ENCODE measurements at regions not wholly inside any gene's neighbourhood (a gene's known extent, or its start where the extent isn't known, plus 50 kb on each side); places are given as distances from the start of the nearest gene placed in this dataset.

- H3K36me3 ChIP-seq (ENCODE audit: control insufficient read depth, insufficient read depth, low read length), result no peaks in the 10 kb centered on the region
- H2BK120ac ChIP-seq (ENCODE audit: low read depth, low read length), result no peak overlapping the region
- no peaks in the 10 kb centered on the region for H3K27me3 ChIP-seq (ENCODE audit: insufficient read depth, low read length, poor library complexity)
- no peak overlapping the region for H3K4me2 ChIP-seq (ENCODE audit: low read length)
- no peak overlapping the region for H2AK5ac ChIP-seq (ENCODE audit: low read length)
- H3K4me1 ChIP-seq (ENCODE audit: control insufficient read depth, low read depth, low read length), result no peaks in the 10 kb centered on the region
- H4K8ac ChIP-seq (ENCODE audit: low read depth, low read length), result no peak overlapping the region
- H3K23ac ChIP-seq (ENCODE audit: low read length), result no peak overlapping the region
- H3K4me3 ChIP-seq (ENCODE audit: low read length), result no peak overlapping the region
- no peak overlapping the region for H3K18ac ChIP-seq (ENCODE audit: low read length)
- H4K5ac ChIP-seq (ENCODE audit: low read length), result no peak overlapping the region
- H3K79me1 ChIP-seq (ENCODE audit: low read length), result no peaks in the 10 kb centered on the region
- no peak overlapping the region for H2BK5ac ChIP-seq (ENCODE audit: low read length)
- no peak overlapping the region for H3K9ac ChIP-seq (ENCODE audit: low read length)
- no peak overlapping the region for H3K4ac ChIP-seq (ENCODE audit: low read depth, low read length)
- H3K79me2 ChIP-seq (ENCODE audit: control insufficient read depth, insufficient read depth, low read length), result no peaks in the 10 kb centered on the region
- H3K56ac ChIP-seq (ENCODE audit: low read length), result no peak overlapping the region
- WGBS (ENCODE audit: extremely low coverage, insufficient coverage, low lambda C conversion rate), result no CpG with 5 or more reads among the region's 2 CpGs
- H3K27ac ChIP-seq (ENCODE audit: low read depth, low read length), result no peak overlapping the region
- no peak overlapping the region for H2BK15ac ChIP-seq (replicated peaks; ENCODE audit: low read depth)
- DNase-seq, result no peak
These were observed 96.8 kb upstream of the PLET1 start for GRCh38 chr11:112357488-112357887.

GRCh38 chr11:112361396-112361795, 100.7 kb upstream of the PLET1 start:
- no peaks in the 10 kb centered on the region for H3K79me2 ChIP-seq (ENCODE audit: control insufficient read depth, insufficient read depth, low read length)
- H3K79me1 ChIP-seq (ENCODE audit: low read length), result no peaks in the 10 kb centered on the region
- no CpG with 5 or more reads among the region's 3 CpGs for WGBS (ENCODE audit: extremely low coverage, insufficient coverage, low lambda C conversion rate)
- H3K36me3 ChIP-seq (ENCODE audit: control insufficient read depth, insufficient read depth, low read length), result no peaks in the 10 kb centered on the region
- H2BK5ac ChIP-seq (ENCODE audit: low read length), result no peak overlapping the region
- no peak overlapping the region for H2AK5ac ChIP-seq (ENCODE audit: low read length)
- no peak overlapping the region for H3K56ac ChIP-seq (ENCODE audit: low read length)
- H3K18ac ChIP-seq (ENCODE audit: low read length), result no peak overlapping the region
- DNase-seq, result no peak
- H3K4me3 ChIP-seq (ENCODE audit: low read length), result no peak overlapping the region
- H4K5ac ChIP-seq (ENCODE audit: low read length), result no peak overlapping the region
- no peaks in the 10 kb centered on the region for H3K27me3 ChIP-seq (ENCODE audit: insufficient read depth, low read length, poor library complexity)
- H3K27ac ChIP-seq (ENCODE audit: low read depth, low read length), result no peak overlapping the region
- no peak overlapping the region for H4K8ac ChIP-seq (ENCODE audit: low read depth, low read length)
- no peak overlapping the region for H3K4me2 ChIP-seq (ENCODE audit: low read length)
- no peaks in the 10 kb centered on the region for H3K4me1 ChIP-seq (ENCODE audit: control insufficient read depth, low read depth, low read length)
- no peak overlapping the region for H2BK120ac ChIP-seq (ENCODE audit: low read depth, low read length)
- H3K4ac ChIP-seq (ENCODE audit: low read depth, low read length), result no peak overlapping the region
- no peak overlapping the region for H2BK15ac ChIP-seq (replicated peaks; ENCODE audit: low read depth)
- H3K23ac ChIP-seq (ENCODE audit: low read length), result no peak overlapping the region
- H3K9ac ChIP-seq (ENCODE audit: low read length), result no peak overlapping the region

- Histone ChIP-seq H3K18ac (ENCODE audit: low read length) (no peak overlapping the region), H2BK5ac (ENCODE audit: low read length) (no peak overlapping the region), H3K23ac (ENCODE audit: low read length) (no peak overlapping the region), H3K79me1 (ENCODE audit: low read length) (no peaks in the 10 kb centered on the region), H3K4me3 (ENCODE audit: low read length) (no peak overlapping the region), H3K56ac (ENCODE audit: low read length) (no peak overlapping the region), H3K9ac (ENCODE audit: low read length) (no peak overlapping the region), H3K27me3 (ENCODE audit: insufficient read depth, low read length, poor library complexity) (no peaks in the 10 kb centered on the region), H2BK15ac (replicated peaks; ENCODE audit: low read depth) (no peak overlapping the region), H3K27ac (ENCODE audit: low read depth, low read length) (no peak overlapping the region), H3K4me2 (ENCODE audit: low read length) (no peak overlapping the region), H3K4me1 (ENCODE audit: control insufficient read depth, low read depth, low read length) (no peaks in the 10 kb centered on the region), H2BK120ac (ENCODE audit: low read depth, low read length) (no peak overlapping the region), H2AK5ac (ENCODE audit: low read length) (no peak overlapping the region), H3K79me2 (ENCODE audit: control insufficient read depth, insufficient read depth, low read length) (no peaks in the 10 kb centered on the region), H3K36me3 (ENCODE audit: control insufficient read depth, insufficient read depth, low read length) (no peaks in the 10 kb centered on the region), H4K5ac (ENCODE audit: low read length) (no peak overlapping the region), H3K4ac (ENCODE audit: low read depth, low read length) (no peak overlapping the region), H4K8ac (ENCODE audit: low read depth, low read length) (no peak overlapping the region)
- DNase-seq, result no peak
- WGBS (ENCODE audit: extremely low coverage, insufficient coverage, low lambda C conversion rate), result no CpG with 5 or more reads among the region's 2 CpGs
These were observed 102.9 kb upstream of the PLET1 start for GRCh38 chr11:112363527-112363926.

GRCh38 chr11:112364962-112365481, 104.4 kb upstream of the PLET1 start:
- Histone ChIP-seq H3K27me3 (ENCODE audit: insufficient read depth, low read length, poor library complexity) (no peaks in the 10 kb centered on the region), H3K36me3 (ENCODE audit: control insufficient read depth, insufficient read depth, low read length) (no peaks in the 10 kb centered on the region), H4K8ac (ENCODE audit: low read depth, low read length) (no peak overlapping the region), H3K18ac (ENCODE audit: low read length) (no peak overlapping the region), H3K56ac (ENCODE audit: low read length) (no peak overlapping the region), H4K5ac (ENCODE audit: low read length) (no peak overlapping the region), H2BK5ac (ENCODE audit: low read length) (no peak overlapping the region), H3K23ac (ENCODE audit: low read length) (no peak overlapping the region), H3K27ac (ENCODE audit: low read depth, low read length) (no peak overlapping the region), H2AK5ac (ENCODE audit: low read length) (no peak overlapping the region), H3K4me3 (ENCODE audit: low read length) (no peak overlapping the region), H3K79me1 (ENCODE audit: low read length) (no peaks in the 10 kb centered on the region), H3K4me2 (ENCODE audit: low read length) (no peak overlapping the region), H3K4me1 (ENCODE audit: control insufficient read depth, low read depth, low read length) (no peaks in the 10 kb centered on the region), H2BK15ac (replicated peaks; ENCODE audit: low read depth) (no peak overlapping the region), H3K4ac (ENCODE audit: low read depth, low read length) (no peak overlapping the region), H2BK120ac (ENCODE audit: low read depth, low read length) (no peak overlapping the region), H3K9ac (ENCODE audit: low read length) (no peak overlapping the region), H3K79me2 (ENCODE audit: control insufficient read depth, insufficient read depth, low read length) (no peaks in the 10 kb centered on the region)
- WGBS (ENCODE audit: extremely low coverage, insufficient coverage, low lambda C conversion rate), result no CpG with 5 or more reads among the region's 7 CpGs
- no peak for DNase-seq

- Histone ChIP-seq H4K8ac (ENCODE audit: low read depth, low read length) (no peak overlapping the region), H3K4me1 (ENCODE audit: control insufficient read depth, low read depth, low read length) (no peaks in the 10 kb centered on the region), H3K79me2 (ENCODE audit: control insufficient read depth, insufficient read depth, low read length) (no peaks in the 10 kb centered on the region), H3K18ac (ENCODE audit: low read length) (no peak overlapping the region), H3K4ac (ENCODE audit: low read depth, low read length) (no peak overlapping the region), H2BK5ac (ENCODE audit: low read length) (no peak overlapping the region), H3K27ac (ENCODE audit: low read depth, low read length) (no peak overlapping the region), H3K4me3 (ENCODE audit: low read length) (no peak overlapping the region), H3K79me1 (ENCODE audit: low read length) (no peaks in the 10 kb centered on the region), H3K36me3 (ENCODE audit: control insufficient read depth, insufficient read depth, low read length) (no peaks in the 10 kb centered on the region), H3K9ac (ENCODE audit: low read length) (no peak overlapping the region), H3K23ac (ENCODE audit: low read length) (no peak overlapping the region), H3K4me2 (ENCODE audit: low read length) (no peak overlapping the region), H3K56ac (ENCODE audit: low read length) (no peak overlapping the region), H2BK15ac (replicated peaks; ENCODE audit: low read depth) (no peak overlapping the region), H4K5ac (ENCODE audit: low read length) (no peak overlapping the region), H2AK5ac (ENCODE audit: low read length) (no peak overlapping the region), H2BK120ac (ENCODE audit: low read depth, low read length) (no peak overlapping the region), H3K27me3 (ENCODE audit: insufficient read depth, low read length, poor library complexity) (no peaks in the 10 kb centered on the region)
- no CpG with 5 or more reads among the region's 4 CpGs for WGBS (ENCODE audit: extremely low coverage, insufficient coverage, low lambda C conversion rate)
- DNase-seq, result no peak
These were observed 105.4 kb upstream of the PLET1 start for GRCh38 chr11:112366012-112366411.

GRCh38 chr11:112366777-112367176, 106.1 kb upstream of the PLET1 start:
- no CpG with 5 or more reads among the region's 3 CpGs for WGBS (ENCODE audit: extremely low coverage, insufficient coverage, low lambda C conversion rate)
- Histone ChIP-seq H2BK120ac (ENCODE audit: low read depth, low read length) (no peak overlapping the region), H3K4ac (ENCODE audit: low read depth, low read length) (no peak overlapping the region), H3K4me3 (ENCODE audit: low read length) (no peak overlapping the region), H3K79me2 (ENCODE audit: control insufficient read depth, insufficient read depth, low read length) (no peaks in the 10 kb centered on the region), H3K27ac (ENCODE audit: low read depth, low read length) (no peak overlapping the region), H3K4me2 (ENCODE audit: low read length) (no peak overlapping the region), H3K79me1 (ENCODE audit: low read length) (no peaks in the 10 kb centered on the region), H4K8ac (ENCODE audit: low read depth, low read length) (no peak overlapping the region), H3K18ac (ENCODE audit: low read length) (no peak overlapping the region), H3K23ac (ENCODE audit: low read length) (no peak overlapping the region), H3K36me3 (ENCODE audit: control insufficient read depth, insufficient read depth, low read length) (no peaks in the 10 kb centered on the region), H3K9ac (ENCODE audit: low read length) (no peak overlapping the region), H3K27me3 (ENCODE audit: insufficient read depth, low read length, poor library complexity) (no peaks in the 10 kb centered on the region), H3K4me1 (ENCODE audit: control insufficient read depth, low read depth, low read length) (no peaks in the 10 kb centered on the region), H2BK15ac (replicated peaks; ENCODE audit: low read depth) (no peak overlapping the region), H2AK5ac (ENCODE audit: low read length) (no peak overlapping the region), H3K56ac (ENCODE audit: low read length) (no peak overlapping the region), H4K5ac (ENCODE audit: low read length) (no peak overlapping the region), H2BK5ac (ENCODE audit: low read length) (no peak overlapping the region)
- DNase-seq, result no peak

Measured in mesendoderm (in vitro differentiated cells).